Stimulated activated CD4-positive, alpha-beta T cell treated with anti-CD3 and anti-CD28 coated beads, Interleukin-15, amount 100 ng/mL, for 24 hours (primary cell): ENCODE measurements at regions not wholly inside any gene's neighbourhood (a gene's known extent, or its start where the extent isn't known, plus 50 kb on each side); places are given as distances from the start of the nearest gene placed in this dataset.

Experiments used
- DNase-seq: peaks from one replicate; pipeline ENCODE4 v3.0.0-alpha.2; 2020

DNA sequence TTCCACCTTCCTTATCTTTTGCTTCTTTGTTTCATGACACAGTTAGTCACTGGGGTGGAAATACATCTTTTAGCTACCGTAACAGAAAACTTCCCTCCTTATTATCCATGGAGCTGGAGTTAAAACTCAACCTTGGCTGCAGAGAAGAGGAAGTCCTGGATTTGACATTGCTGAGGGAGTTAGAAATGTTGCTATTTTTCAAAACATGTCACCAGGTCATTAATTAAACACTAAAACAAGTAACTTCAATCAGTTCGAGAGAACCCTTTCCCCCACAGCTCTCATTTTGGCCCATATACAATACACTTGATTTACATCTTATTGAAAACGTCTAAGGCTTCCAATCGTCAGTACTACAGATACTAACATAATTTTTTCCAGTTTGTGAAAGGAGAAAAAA lies 237.9 kb upstream of the CD180 start:
- DNase-seq, result no peak

GRCh38 chr5:67432606-67433005 lies 236.0 kb upstream of the CD180 start:
- DNase-seq, result no peak

DNA sequence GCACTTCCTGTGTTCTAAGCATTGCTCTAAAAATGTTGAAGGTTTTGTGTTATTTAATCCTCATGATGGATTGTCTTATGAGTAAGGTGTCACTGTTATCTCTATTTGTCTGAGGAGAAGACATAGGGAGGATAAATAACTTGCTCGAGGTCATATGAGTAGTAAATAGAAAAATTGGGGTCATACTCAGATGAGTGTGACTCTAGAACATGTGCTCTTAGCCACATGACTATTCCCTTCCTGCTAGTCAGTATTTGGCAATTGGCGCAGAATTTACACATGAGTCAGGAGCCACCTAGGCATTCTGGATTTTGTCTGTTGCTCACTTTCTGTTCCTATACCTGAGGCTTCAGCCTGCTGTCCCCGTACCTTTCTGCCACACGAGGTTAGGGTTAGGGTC lies 234.6 kb upstream of the CD180 start:
- no peak for DNase-seq

GRCh38 chr5:67427850-67428298 lies 231.3 kb upstream of the CD180 start:
- no peak for DNase-seq

- DNase-seq, result no peak
Observed at GRCh38 chr5:67426961-67427849, 230.6 kb upstream of the CD180 start.

- DNase-seq, result no peak
Observed at GRCh38 chr5:67425514-67425913, 228.9 kb upstream of the CD180 start.

GRCh38 chr5:67417839-67418238 lies 221.2 kb upstream of the CD180 start:
- DNase-seq, result no peak

GRCh38 chr5:67416986-67417385 lies 220.4 kb upstream of the CD180 start:
- DNase-seq, result no peak

GRCh38 chr5:67416133-67416937 lies 219.7 kb upstream of the CD180 start:
- DNase-seq, result no peak

- DNase-seq, result no peak
Observed at GRCh38 chr5:67414712-67415111, 218.1 kb upstream of the CD180 start.

- DNase-seq, result no peak
Observed at GRCh38 chr5:67413721-67414120, 217.1 kb upstream of the CD180 start.

DNA sequence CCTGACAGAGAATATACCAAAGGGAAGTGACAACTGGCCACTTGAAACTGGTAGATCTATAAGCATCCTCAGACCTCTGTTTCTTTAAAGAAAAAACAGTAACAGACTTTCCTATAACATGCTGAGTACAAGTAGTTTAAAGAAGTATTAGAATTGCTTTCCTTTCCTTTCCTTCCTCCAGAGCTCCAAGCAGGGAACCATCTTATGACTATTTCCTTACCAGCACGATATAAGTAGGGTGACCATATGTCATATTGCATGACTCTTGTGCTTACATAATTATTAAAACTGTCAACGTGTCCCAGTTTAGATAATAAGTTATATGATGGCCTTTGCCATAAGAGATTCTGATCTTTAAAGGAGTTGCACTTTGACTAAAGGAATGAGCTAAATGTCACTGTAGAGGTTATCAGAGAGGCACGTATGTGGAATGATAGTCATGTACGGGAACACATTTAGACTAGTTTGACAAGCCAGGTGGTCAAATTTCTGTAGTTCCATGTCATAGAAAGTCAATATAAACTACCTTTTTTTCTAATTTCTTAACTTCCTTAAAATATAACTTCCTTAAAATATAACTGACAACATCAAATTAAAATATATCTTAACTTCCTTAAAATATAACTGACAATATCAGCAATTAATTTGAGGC lies 212.7 kb upstream of the CD180 start:
- no peak for DNase-seq

GRCh38 chr5:67407979-67408378 lies 211.4 kb upstream of the CD180 start:
- no peak for DNase-seq

DNA sequence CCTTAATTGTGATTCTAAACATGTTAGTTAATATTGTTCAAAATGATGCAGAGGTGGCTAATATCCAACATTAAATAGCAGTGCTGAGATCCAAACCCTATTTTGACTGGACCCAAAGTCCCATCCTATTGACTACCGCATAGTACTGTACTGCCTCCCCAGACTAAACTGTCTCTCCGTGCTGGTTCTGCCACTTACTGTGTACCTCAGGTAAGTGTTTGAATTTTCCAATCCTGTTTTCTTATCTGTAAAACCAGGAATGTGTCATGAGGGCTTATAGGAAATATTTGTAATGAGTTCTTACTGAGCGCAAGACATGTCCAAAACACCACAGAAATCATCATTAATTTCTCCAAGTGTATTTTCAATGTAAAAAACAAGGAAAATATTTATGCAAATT lies 209.2 kb upstream of the CD180 start:
- DNase-seq, result no peak

GRCh38 chr5:67405101-67405364 lies 208.4 kb upstream of the CD180 start:
- no peak for DNase-seq

- no peak for DNase-seq
Observed at GRCh38 chr5:67404256-67405100, 207.9 kb upstream of the CD180 start.

DNA sequence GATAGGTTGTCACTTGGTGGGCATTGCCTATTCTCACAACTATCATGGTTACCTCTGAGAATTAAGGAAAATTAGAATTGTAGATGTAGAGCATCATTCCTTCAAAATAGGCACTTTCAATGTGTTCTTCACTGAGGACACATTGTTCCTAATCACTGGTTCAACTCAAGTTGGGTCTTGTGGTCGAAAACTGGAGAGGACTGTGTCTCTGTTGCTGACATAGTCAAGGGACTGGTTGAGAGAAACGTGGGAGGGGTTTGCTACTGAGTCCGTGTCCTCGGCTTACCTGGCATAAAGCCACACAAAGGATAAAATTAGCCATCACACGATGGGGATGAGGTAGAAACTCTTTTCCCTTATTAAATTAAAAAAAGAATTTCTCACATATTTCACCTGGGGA lies 205.9 kb upstream of the CD180 start:
- DNase-seq, result no peak

DNA sequence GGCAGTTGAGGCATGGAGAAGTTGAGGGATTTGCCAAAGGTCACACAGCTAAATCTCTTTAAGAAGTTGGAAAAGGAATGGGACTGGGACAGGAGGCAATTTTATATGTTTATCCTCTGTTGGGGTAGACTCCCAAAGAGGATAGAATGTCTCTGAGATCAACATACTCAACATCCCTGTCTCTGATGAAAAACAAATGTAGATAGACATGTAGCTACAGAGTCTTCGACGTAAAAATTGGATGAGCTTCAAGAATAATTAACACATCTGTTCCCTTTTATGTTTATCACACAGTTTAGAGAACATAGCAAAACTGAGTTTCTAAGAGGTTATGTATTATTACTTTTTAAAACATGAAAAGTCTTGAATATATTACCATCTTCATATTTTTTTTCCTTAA lies 204.6 kb upstream of the CD180 start:
- no peak for DNase-seq

- DNase-seq, result no peak
Observed at GRCh38 chr5:67400752-67401151, 204.2 kb upstream of the CD180 start.

DNA sequence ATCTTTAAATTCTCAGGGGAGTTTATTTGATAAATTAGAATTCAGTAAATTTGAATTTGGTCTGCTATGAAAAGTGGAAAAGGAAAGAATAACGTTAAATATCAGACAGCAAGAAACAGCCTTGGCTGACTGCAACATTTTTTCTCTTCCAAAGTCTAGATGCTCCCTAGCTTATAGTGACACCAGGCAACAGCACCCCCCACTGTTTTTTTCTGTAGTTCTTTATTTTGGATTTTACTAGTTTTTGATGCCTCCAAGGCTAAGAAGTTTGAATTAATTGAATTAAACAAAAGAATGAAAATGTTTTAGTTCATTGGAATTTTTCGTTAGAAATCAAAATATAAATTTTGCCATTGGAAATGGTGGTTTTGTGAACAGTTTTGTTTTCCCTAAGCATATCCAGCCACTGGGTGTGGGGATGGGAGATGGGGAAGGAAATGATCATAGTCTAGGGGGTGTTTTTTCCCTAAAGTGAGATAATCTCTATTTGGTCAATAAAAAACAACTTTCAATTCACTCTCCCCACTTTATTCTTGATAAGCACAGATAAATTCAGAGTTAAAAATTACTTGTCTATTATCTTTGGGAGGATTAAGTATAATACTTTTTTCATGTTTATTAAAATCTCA lies 199.3 kb upstream of the CD180 start:
- DNase-seq, result no peak

GRCh38 chr5:67393211-67393610 lies 196.6 kb upstream of the CD180 start:
- DNase-seq, result no peak

DNA sequence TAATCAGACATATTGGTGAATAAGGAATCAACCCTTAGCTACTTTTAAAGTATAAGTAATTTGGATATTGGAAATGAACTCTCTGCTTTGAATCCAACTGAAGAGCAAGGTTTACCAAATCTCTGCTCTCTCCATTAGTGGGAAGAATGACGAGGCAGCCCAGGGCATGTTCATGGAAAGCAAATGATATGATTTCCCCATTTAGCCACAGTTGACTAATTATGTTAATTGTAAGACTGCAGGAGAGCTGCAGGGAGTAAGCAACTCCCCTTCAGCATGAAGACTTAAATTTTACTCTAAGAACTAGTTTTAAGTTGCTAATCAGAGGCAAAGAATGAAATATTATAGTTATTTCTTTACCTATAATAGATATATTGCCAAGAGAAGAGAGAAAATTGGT lies 194.3 kb upstream of the CD180 start:
- DNase-seq, result no peak
